ENCODE measurements at regions not wholly inside any gene's neighbourhood (a gene's known extent, or its start where the extent isn't known, plus 50 kb on each side); places are given as distances from the start of the nearest gene placed in this dataset.

GRCh38 chr3:88364926-88365325 lies 215.2 kb downstream of the C3orf38 start:
- TF ChIP-seq CTCF (IDR thresholded peaks at IDR 0.05; ENCODE audit: low read length), result no peak
- no peak for TF ChIP-seq EZH2phosphoT487 (IDR thresholded peaks at IDR 0.05; ENCODE audit: low read length)
- no peak for TF ChIP-seq EZH2 (optimal IDR thresholded peaks at IDR 0.05; ENCODE audit: low read depth, low read length)

Data from MM.1S (cell line).